GM12872 (cell line): ENCODE measurements at regions not wholly inside any gene's neighbourhood (a gene's known extent, or its start where the extent isn't known, plus 50 kb on each side); places are given as distances from the start of the nearest gene placed in this dataset.

ENCODE experiments used
- CTCF ChIP-seq: IDR thresholded peaks from 3 replicates; pipeline ENCODE4 v1.5.1; 2011; ENCODE audit warnings: low read depth, mild to moderate bottlenecking, low read length, moderate library complexity; ENCODE audit not compliant: insufficient read depth

- TF ChIP-seq CTCF, result no peak
Measured at GRCh38 chr4:165709973-165710526, 163.0 kb upstream of the TLL1 start.

GRCh38 chr4:165711436-165711835 is 161.6 kb upstream of the TLL1 start:
- TF ChIP-seq CTCF, result no peak

GRCh38 chr4:165711912-165712311 is 161.1 kb upstream of the TLL1 start:
- TF ChIP-seq CTCF, result no peak

GRCh38 chr4:165714650-165715049 is 158.4 kb upstream of the TLL1 start:
- TF ChIP-seq CTCF, result no peak

- no peak for TF ChIP-seq CTCF
Measured at GRCh38 chr4:165715211-165715610, 157.8 kb upstream of the TLL1 start.

- TF ChIP-seq CTCF, result no peak
Measured at GRCh38 chr4:165715989-165716388, 157.0 kb upstream of the TLL1 start.

GRCh38 chr4:165716472-165716871 is 156.6 kb upstream of the TLL1 start:
- no peak for TF ChIP-seq CTCF
